ENCODE measurements at regions not wholly inside any gene's neighbourhood (a gene's known extent, or its start where the extent isn't known, plus 50 kb on each side); places are given as distances from the start of the nearest gene placed in this dataset.
A peak's percentile ranks its signal among the peaks of the same experiment; 100 is the strongest.
"Not testable (repeated sequence)": the region's sequence is repeated elsewhere in the genome, so short reads cannot be mapped to it uniquely, and the experiment has no call there.

GRCh38 chr10:42177793-42178689 is 460.3 kb downstream of the ZNF33B start:
- not testable (repeated sequence) for DNase-seq

GRCh38 chr10:42177077-42177792 is 461.1 kb downstream of the ZNF33B start:
- no peak for DNase-seq

- DNase-seq: no peak
These were observed 487.8 kb downstream of the ZNF33B start for GRCh38 chr10:42150428-42151061.

DNA sequence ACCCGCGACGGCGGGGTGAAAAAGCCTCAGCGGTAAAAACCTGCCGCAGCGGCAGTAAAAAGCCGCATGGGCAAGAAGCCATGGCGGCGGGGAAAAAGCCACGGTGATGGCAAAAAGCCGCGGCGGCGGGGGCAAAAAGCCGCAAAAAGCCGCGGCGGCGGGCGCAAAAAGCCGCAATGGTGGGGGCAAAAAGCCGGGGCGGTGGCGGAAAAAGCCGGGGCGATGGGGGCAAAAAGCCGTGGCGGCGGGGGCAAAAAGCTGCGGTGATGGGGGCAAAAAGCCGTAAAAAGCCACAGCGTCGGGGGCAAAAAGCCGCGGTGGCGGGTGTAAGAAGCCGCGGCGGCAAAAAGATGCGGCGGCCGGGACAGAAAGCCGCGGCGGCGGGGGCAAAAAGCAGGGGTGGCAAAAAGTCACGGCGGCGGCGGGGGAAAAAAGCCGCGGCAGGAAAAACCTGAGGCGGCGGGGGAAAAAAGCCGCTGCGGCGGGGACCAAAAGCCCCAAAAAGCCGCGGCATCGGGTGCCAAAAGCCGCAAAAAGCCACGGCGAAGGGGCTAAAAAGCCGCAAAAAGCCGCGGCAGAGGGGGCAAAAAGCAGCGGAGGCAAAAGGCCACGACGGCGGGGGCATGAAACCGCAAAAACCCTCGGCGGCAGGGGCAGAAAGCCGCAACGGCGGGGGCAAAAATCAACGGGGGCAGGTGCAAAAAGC is 488.5 kb downstream of the ZNF33B start:
- no peak for DNase-seq

GRCh38 chr10:42149027-42149700 is 489.2 kb downstream of the ZNF33B start:
- DNase-seq: no peak

DNA sequence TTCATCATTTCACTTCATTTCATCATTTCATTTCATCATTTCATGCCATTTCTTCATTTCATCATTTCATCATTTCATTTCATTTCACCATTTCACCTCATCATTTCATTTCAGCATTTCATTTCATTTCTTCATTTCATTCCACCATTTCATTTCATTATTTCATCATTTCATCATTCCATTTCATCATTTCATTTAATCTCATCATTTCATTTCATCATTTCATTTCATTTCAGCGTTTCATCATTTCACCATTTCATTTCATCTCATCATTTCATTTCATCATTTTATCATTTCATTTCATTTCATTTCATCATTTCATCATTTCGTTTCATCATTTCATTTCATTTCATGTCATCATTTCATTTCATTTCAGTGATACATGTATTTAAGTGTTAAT is 492.2 kb downstream of the ZNF33B start:
- not testable (repeated sequence) for DNase-seq

- not testable (repeated sequence) for DNase-seq
These were observed 500.3 kb downstream of the ZNF33B start for GRCh38 chr10:42138023-42138422.

DNA sequence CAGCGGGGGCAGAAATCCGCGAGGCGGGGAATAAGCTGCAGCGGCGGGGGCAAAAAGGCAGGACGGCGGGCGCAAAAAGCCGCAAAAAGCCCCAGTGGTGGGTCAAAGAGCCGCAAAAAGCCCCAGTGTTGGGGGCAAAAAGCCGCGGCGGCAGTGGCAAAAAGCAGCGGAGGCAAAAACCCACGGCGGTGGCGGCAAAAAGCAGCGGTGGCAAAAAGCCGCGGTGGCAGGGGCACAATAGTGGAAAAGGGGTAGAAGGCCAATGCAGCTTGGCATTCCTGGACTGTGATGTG is 525.3 kb downstream of the ZNF33B start:
- DNase-seq: no peak

GRCh38 chr10:42112331-42113157 is 525.8 kb downstream of the ZNF33B start:
- no peak for DNase-seq

DNA sequence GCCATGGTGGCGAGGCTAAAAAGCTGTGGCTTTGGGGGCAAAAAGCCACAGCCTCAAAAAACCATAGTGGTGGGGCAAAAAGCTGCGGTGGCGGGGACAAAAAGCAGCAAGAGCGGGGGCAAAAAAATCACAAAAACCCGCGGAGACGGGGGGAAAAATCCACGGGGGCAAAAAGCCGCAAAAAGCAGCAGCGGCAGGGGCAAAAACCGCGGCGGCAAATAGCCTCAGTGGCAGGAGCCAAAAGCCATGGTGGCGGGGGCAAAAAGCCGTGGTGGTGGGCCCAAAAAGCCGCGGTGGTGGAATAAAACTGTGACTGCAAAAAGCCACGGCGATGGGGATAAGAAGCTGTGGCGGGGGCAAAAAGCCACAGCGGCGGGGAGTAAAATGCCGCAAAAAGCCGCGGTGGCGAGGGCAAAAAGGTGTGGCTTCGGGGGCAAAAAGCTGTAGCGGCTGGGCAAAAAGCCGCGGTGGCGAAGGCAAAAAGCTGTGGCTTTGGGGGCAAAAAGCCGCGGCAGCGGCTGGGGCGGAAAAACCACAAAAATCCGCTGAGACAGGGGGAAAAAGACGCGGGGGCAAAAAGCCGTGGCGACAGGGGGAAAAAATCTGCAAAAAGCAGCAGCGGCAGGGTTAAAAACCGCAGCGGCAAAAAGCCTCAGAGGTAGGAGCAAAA is 526.6 kb downstream of the ZNF33B start:
- no peak for DNase-seq

DNA sequence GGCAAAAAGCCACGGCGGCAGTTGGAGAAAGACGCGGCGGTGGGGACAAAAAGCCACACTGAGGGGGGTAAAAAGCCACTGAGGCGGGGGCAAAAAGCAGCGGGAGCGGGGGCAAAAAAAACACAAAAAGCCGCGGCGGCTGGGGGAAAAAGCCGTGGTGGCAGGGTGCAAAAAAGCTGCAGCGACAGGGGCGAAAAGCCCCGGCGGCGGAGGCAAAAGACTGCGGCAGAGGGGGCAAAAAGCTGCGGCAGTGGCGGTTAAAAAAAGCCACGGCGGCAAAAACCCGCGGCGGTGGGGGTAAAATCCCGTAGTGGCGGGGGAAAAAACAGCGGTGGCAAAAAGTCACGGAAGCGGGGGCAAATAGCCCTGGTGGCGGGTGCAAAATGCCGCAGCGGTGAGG is 527.3 kb downstream of the ZNF33B start:
- peak; percentile 32 for DNase-seq

Measured in islet precursor cell (in vitro differentiated cells).